ENCODE measurements at regions not wholly inside any gene's neighbourhood (a gene's known extent, or its start where the extent isn't known, plus 50 kb on each side); places are given as distances from the start of the nearest gene placed in this dataset.

GRCh38 chr7:109950256-109950655 lies 1140.7 kb upstream of the LRRN3 start:
- TF ChIP-seq CTCF (IDR thresholded peaks at IDR 0.05) (no peak), POLR2A (IDR thresholded peaks at IDR 0.05) (no peak)

Data from thyroid gland (tissue), 4 donors.